Osteoblast (primary cell): ENCODE measurements at regions not wholly inside any gene's neighbourhood (a gene's known extent, or its start where the extent isn't known, plus 50 kb on each side); places are given as distances from the start of the nearest gene placed in this dataset.

Source experiments
- DNase-seq: peaks from one replicate; pipeline ENCODE4 v3.0.0; 2011; ENCODE audit warnings: low spot score, mixed read lengths; ENCODE audit not compliant: insufficient read length; ENCODE audit errors: missing footprints
- H2AFZ ChIP-seq: 2 replicates; pipeline ENCODE4 v1.6.0; 2011; ENCODE audit warnings: mild to moderate bottlenecking, low read length
- H3K27ac ChIP-seq: 2 replicates; pipeline ENCODE4 v1.5.1; 2011; ENCODE audit warnings: mild to moderate bottlenecking, low read depth, low read length, moderate library complexity
- H3K27me3 ChIP-seq: 2 replicates; pipeline ENCODE4 v1.6.0; 2012; ENCODE audit warnings: mild to moderate bottlenecking, control low read depth, inconsistent platforms, low read length, moderate library complexity; ENCODE audit not compliant: insufficient read depth
- H3K36me3 ChIP-seq: 2 replicates; pipeline ENCODE4 v1.5.1; 2011; ENCODE audit warnings: mild to moderate bottlenecking, low read length, control low read depth, moderate library complexity; ENCODE audit not compliant: insufficient read depth
- H3K4me1 ChIP-seq: 2 replicates; pipeline ENCODE4 v1.5.1; 2011; ENCODE audit warnings: mild to moderate bottlenecking, low read length, control low read depth, moderate library complexity; ENCODE audit not compliant: insufficient read depth
- H3K4me2 ChIP-seq: 2 replicates; pipeline ENCODE4 v1.6.0; 2011; ENCODE audit warnings: mild to moderate bottlenecking, low read length; ENCODE audit not compliant: insufficient read depth
- H3K4me3 ChIP-seq: fragments of 200-600 bp; sonication (generic); 3 replicates; pipeline ENCODE4 v1.5.1; 2012; ENCODE audit warnings: mild to moderate bottlenecking, low read length, inconsistent platforms; ENCODE audit not compliant: insufficient read depth
- H3K79me2 ChIP-seq: 2 replicates; pipeline ENCODE4 v1.6.0; 2012; ENCODE audit warnings: mild to moderate bottlenecking, low read length, control low read depth, inconsistent platforms; ENCODE audit not compliant: insufficient read depth
- H3K9me3 ChIP-seq: 2 replicates; pipeline ENCODE4 v1.5.1; 2011; ENCODE audit warnings: low read depth, low read length, control low read depth
- H4K20me1 ChIP-seq: 2 replicates; pipeline ENCODE4 v1.6.0; 2012; ENCODE audit warnings: mild to moderate bottlenecking, low read length, control low read depth; ENCODE audit not compliant: insufficient read depth
- TF ChIP-seq, protein P1 (sequence below): IDR thresholded peaks from 2 replicates; pipeline ENCODE4 v1.5.1; 2011; ENCODE audit warnings: mild to moderate bottlenecking, low read depth, low read length, moderate library complexity; ENCODE audit errors: extremely low read depth

DNA sequence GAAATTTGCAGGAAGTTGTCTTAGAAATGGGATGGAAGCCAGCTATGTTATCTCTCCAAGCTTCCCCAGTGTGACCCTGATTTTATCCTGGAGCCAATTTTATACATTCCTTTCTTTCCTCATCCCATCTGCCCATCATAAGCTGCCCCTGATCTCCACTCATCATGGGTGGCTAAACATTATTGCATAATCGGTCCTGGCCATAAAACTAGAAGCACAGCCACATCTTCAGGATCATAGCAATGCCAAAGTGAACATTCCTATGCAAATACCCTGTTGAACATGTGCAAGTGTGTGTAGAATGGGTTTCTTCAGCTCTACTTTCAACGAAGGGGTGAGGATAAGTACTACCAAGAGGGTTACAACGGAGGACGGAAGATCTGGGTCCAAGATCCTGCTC lies 50.6 kb upstream of the COG2 start:
- H3K9me3 ChIP-seq: no peaks in the 10 kb centered on the region
- no peak overlapping the region for H3K4me3 ChIP-seq
- H3K27ac ChIP-seq: no peak overlapping the region
- H3K4me2 ChIP-seq: no peak overlapping the region
- DNase-seq: no peak
- no peaks in the 10 kb centered on the region for H4K20me1 ChIP-seq
- TF ChIP-seq, protein P1, sequence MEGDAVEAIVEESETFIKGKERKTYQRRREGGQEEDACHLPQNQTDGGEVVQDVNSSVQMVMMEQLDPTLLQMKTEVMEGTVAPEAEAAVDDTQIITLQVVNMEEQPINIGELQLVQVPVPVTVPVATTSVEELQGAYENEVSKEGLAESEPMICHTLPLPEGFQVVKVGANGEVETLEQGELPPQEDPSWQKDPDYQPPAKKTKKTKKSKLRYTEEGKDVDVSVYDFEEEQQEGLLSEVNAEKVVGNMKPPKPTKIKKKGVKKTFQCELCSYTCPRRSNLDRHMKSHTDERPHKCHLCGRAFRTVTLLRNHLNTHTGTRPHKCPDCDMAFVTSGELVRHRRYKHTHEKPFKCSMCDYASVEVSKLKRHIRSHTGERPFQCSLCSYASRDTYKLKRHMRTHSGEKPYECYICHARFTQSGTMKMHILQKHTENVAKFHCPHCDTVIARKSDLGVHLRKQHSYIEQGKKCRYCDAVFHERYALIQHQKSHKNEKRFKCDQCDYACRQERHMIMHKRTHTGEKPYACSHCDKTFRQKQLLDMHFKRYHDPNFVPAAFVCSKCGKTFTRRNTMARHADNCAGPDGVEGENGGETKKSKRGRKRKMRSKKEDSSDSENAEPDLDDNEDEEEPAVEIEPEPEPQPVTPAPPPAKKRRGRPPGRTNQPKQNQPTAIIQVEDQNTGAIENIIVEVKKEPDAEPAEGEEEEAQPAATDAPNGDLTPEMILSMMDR: no peak
- no peaks in the 10 kb centered on the region for H3K27me3 ChIP-seq
- H3K79me2 ChIP-seq: no peaks in the 10 kb centered on the region
- H3K36me3 ChIP-seq: no peaks in the 10 kb centered on the region
- H2AFZ ChIP-seq: no peak overlapping the region
- no peaks in the 10 kb centered on the region for H3K4me1 ChIP-seq

- Histone ChIP-seq H2AFZ (no peak overlapping the region), H3K27me3 (no peaks in the 10 kb centered on the region), H3K4me2 (no peak overlapping the region), H3K4me1 (no peaks in the 10 kb centered on the region), H3K36me3 (no peaks in the 10 kb centered on the region), H3K9me3 (no peaks in the 10 kb centered on the region), H3K27ac (no peak overlapping the region), H3K79me2 (no peaks in the 10 kb centered on the region), H3K4me3 (no peak overlapping the region), H4K20me1 (no peaks in the 10 kb centered on the region)
- TF ChIP-seq, protein P1: no peak
- DNase-seq: no peak
Observed at GRCh38 chr1:230589951-230590350, 52.3 kb upstream of the COG2 start.

- no peaks in the 10 kb centered on the region for H4K20me1 ChIP-seq
- no peaks in the 10 kb centered on the region for H3K27me3 ChIP-seq
- no peaks in the 10 kb centered on the region for H3K9me3 ChIP-seq
- no peak overlapping the region for H2AFZ ChIP-seq
- no peak for DNase-seq
- no peaks in the 10 kb centered on the region for H3K36me3 ChIP-seq
- H3K4me3 ChIP-seq: no peak overlapping the region
- no peak overlapping the region for H3K27ac ChIP-seq
- TF ChIP-seq, protein P1: no peak
- no peaks in the 10 kb centered on the region for H3K79me2 ChIP-seq
- no peak overlapping the region for H3K4me2 ChIP-seq
- no peaks in the 10 kb centered on the region for H3K4me1 ChIP-seq
Observed at GRCh38 chr1:230588323-230588746, 53.9 kb upstream of the COG2 start.

DNA sequence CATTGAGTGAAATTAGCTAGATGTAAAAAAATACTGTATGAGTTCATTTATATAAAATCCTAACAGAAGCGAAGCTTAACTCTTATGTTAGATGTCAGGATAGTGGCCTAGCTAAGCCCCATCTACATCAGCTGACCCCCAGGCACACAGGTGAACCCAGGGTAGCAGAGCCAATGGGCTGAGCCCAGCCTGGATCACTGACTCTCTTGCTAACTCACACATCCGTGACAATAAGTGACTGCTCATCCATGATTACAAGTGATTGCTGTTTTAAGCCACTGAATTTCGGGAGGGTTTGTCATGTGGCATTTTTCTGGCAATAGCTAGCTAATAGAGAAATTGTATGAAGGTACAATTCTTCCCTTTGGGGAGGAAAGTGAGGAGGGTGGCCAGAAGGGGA lies 55.2 kb upstream of the COG2 start:
- no peak overlapping the region for H3K4me3 ChIP-seq
- H3K27ac ChIP-seq: no peak overlapping the region
- no peaks in the 10 kb centered on the region for H3K79me2 ChIP-seq
- no peaks in the 10 kb centered on the region for H3K4me1 ChIP-seq
- no peaks in the 10 kb centered on the region for H4K20me1 ChIP-seq
- DNase-seq: no peak
- no peaks in the 10 kb centered on the region for H3K9me3 ChIP-seq
- no peak overlapping the region for H2AFZ ChIP-seq
- TF ChIP-seq, protein P1: no peak
- no peaks in the 10 kb centered on the region for H3K27me3 ChIP-seq
- H3K36me3 ChIP-seq: no peaks in the 10 kb centered on the region
- H3K4me2 ChIP-seq: no peak overlapping the region
